ENCODE measurements at regions not wholly inside any gene's neighbourhood (a gene's known extent, or its start where the extent isn't known, plus 50 kb on each side); places are given as distances from the start of the nearest gene placed in this dataset.
"Not testable (repeated sequence)": the region's sequence is repeated elsewhere in the genome, so short reads cannot be mapped to it uniquely, and the experiment has no call there.

DNA sequence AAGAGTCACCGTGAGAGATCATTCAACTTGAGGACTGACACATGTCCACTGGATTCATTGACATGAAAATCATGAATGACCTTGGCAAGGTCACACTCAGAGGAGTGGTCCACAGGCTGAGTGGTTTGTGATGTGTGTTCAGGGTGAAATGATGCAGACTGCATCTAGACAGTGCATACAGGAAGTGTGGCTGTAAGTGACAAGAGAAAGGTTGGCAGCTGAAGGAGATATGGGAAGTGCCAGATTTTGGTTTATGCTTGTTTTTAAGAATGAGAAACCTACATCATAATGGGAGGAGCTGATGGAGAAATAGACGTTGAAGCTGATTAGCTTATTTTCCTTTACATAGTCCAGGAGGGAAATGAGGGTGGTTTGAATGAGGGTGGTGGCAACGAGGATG, 64.8 kb upstream of the VIPR2 start:
- DNase-seq (ENCODE audit: low spot score) = no peak
- H3K36me3 Mint-ChIP-seq (ENCODE audit: low read depth, unreplicated experiment) = peaks cover 14% of the 10 kb centered on the region
- no peak overlapping the region for H3K27ac Mint-ChIP-seq (ENCODE audit: unreplicated experiment)
- H3K4me1 Mint-ChIP-seq (ENCODE audit: unreplicated experiment) = no peaks in the 10 kb centered on the region
- TF ChIP-seq, protein P1, sequence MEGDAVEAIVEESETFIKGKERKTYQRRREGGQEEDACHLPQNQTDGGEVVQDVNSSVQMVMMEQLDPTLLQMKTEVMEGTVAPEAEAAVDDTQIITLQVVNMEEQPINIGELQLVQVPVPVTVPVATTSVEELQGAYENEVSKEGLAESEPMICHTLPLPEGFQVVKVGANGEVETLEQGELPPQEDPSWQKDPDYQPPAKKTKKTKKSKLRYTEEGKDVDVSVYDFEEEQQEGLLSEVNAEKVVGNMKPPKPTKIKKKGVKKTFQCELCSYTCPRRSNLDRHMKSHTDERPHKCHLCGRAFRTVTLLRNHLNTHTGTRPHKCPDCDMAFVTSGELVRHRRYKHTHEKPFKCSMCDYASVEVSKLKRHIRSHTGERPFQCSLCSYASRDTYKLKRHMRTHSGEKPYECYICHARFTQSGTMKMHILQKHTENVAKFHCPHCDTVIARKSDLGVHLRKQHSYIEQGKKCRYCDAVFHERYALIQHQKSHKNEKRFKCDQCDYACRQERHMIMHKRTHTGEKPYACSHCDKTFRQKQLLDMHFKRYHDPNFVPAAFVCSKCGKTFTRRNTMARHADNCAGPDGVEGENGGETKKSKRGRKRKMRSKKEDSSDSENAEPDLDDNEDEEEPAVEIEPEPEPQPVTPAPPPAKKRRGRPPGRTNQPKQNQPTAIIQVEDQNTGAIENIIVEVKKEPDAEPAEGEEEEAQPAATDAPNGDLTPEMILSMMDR (IDR thresholded peaks at IDR 0.05; ENCODE audit: unreplicated experiment) = no peak
- no peak overlapping the region for H3K4me3 Mint-ChIP-seq (ENCODE audit: unreplicated experiment)
- H3K27me3 Mint-ChIP-seq (ENCODE audit: unreplicated experiment) = peaks cover 7% of the 10 kb centered on the region
- peaks cover 31% of the 10 kb centered on the region for H3K9me3 Mint-ChIP-seq (ENCODE audit: unreplicated experiment)

DNA sequence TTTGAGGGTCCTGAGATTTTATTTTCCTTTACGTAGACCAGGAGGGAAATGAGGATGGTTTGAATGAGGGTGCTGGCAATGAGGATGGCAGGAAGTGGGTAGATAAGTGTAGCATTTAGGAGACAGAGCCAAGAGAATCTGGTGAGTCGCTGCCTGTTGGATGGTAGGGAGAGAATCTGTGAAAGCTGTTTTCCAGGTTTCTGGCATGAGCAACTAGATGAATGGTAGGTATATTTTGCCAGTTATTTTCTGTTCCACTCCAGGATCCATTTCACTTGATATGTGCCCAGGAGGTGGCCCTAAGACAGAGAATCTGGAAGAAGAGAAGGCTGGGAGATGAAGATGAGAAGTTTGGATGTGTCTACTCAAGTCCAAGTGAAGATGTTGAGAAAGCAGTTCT, 63.3 kb upstream of the VIPR2 start:
- peaks cover 7% of the 10 kb centered on the region for H3K27me3 Mint-ChIP-seq (ENCODE audit: unreplicated experiment)
- no peak overlapping the region for H3K4me3 Mint-ChIP-seq (ENCODE audit: unreplicated experiment)
- TF ChIP-seq, protein P1 (IDR thresholded peaks at IDR 0.05; ENCODE audit: unreplicated experiment) = no peak
- no peak overlapping the region for H3K27ac Mint-ChIP-seq (ENCODE audit: unreplicated experiment)
- peaks cover 17% of the 10 kb centered on the region for H3K36me3 Mint-ChIP-seq (ENCODE audit: low read depth, unreplicated experiment)
- peaks cover 26% of the 10 kb centered on the region for H3K9me3 Mint-ChIP-seq (ENCODE audit: unreplicated experiment)
- no peak for DNase-seq (ENCODE audit: low spot score)
- H3K4me1 Mint-ChIP-seq (ENCODE audit: unreplicated experiment) = no peaks in the 10 kb centered on the region

DNA sequence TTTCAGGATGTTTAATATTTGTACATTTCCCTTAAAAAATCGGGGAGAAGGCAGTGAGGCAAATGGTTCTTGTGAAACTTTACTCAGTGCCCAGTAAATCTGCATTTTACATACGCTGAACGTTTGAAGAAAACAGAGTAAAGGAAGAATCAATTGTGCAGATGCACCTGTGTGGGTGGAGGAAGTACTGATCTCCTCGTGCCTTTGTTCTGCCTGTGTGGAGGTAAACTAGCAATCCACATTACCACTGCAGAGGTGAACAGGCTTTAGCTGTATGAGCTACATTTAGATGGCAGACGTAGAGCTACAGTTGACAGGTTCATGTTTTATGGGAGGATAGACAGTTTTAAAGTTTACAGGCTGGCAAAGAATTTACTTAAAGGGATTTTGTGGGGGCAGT, 62.7 kb upstream of the VIPR2 start:
- Mint-ChIP-seq H3K27me3 (ENCODE audit: unreplicated experiment) (peaks cover 7% of the 10 kb centered on the region), H3K36me3 (ENCODE audit: low read depth, unreplicated experiment) (peaks cover 17% of the 10 kb centered on the region), H3K27ac (ENCODE audit: unreplicated experiment) (no peak overlapping the region), H3K9me3 (ENCODE audit: unreplicated experiment) (peaks cover 20% of the 10 kb centered on the region), H3K4me3 (ENCODE audit: unreplicated experiment) (no peak overlapping the region), H3K4me1 (ENCODE audit: unreplicated experiment) (no peaks in the 10 kb centered on the region)
- DNase-seq (ENCODE audit: low spot score) = no peak
- TF ChIP-seq, protein P1 (IDR thresholded peaks at IDR 0.05; ENCODE audit: unreplicated experiment) = no peak

DNA sequence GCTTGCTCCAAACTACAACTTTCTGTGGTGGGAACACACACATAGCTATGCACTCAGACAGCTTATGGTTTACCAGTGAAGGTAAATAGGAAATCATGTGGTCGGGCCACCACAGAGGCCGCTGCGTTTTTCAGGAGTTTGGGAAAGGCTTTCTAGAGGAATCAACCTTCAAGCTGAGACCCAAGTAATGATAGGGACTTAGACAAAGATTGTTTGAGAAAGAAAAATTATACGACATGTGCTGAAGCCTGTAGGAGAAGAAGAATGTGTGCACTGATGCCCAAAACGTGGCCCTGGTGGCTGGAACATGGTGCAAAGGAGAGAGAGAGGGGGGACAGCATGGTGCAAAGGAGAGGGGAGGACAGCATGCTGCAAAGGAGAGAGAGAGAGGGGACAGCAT, 61.2 kb upstream of the VIPR2 start:
- TF ChIP-seq, protein P1 (IDR thresholded peaks at IDR 0.05; ENCODE audit: unreplicated experiment) = no peak
- peaks cover 11% of the 10 kb centered on the region for H3K36me3 Mint-ChIP-seq (ENCODE audit: low read depth, unreplicated experiment)
- H3K9me3 Mint-ChIP-seq (ENCODE audit: unreplicated experiment) = peaks cover 7% of the 10 kb centered on the region
- H3K27me3 Mint-ChIP-seq (ENCODE audit: unreplicated experiment) = peaks cover 7% of the 10 kb centered on the region
- DNase-seq (ENCODE audit: low spot score) = no peak
- H3K4me3 Mint-ChIP-seq (ENCODE audit: unreplicated experiment) = no peak overlapping the region
- no peaks in the 10 kb centered on the region for H3K4me1 Mint-ChIP-seq (ENCODE audit: unreplicated experiment)
- peak overlapping the region; percentile 53 for H3K27ac Mint-ChIP-seq (ENCODE audit: unreplicated experiment)

DNA sequence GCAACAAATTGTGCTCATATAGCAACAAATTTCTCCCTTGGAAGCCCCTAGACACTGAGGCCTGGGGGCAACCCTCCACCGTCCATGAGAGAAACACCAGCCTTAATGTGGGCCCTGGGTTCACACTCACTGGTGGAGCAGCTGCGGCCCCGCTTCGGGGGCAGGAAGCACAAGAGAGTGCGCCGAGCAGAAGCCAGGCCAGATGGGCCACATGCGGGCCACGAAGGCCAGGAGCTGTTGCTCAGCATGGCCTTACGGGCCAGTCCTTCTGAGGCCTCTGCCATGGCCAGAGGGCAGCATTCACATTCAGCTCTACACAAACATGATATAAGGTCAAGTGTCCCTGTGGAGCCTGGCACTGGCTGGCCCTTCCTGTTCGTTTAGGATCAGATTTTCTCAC, 60.0 kb upstream of the VIPR2 start:
- Mint-ChIP-seq H3K9me3 (ENCODE audit: unreplicated experiment) (peaks cover 5% of the 10 kb centered on the region), H3K4me1 (ENCODE audit: unreplicated experiment) (no peaks in the 10 kb centered on the region), H3K27me3 (ENCODE audit: unreplicated experiment) (peaks cover 7% of the 10 kb centered on the region), H3K4me3 (ENCODE audit: unreplicated experiment) (no peak overlapping the region), H3K36me3 (ENCODE audit: low read depth, unreplicated experiment) (peaks cover 11% of the 10 kb centered on the region), H3K27ac (ENCODE audit: unreplicated experiment) (no peak overlapping the region)
- TF ChIP-seq, protein P1 (IDR thresholded peaks at IDR 0.05; ENCODE audit: unreplicated experiment) = no peak
- DNase-seq (ENCODE audit: low spot score) = no peak

DNA sequence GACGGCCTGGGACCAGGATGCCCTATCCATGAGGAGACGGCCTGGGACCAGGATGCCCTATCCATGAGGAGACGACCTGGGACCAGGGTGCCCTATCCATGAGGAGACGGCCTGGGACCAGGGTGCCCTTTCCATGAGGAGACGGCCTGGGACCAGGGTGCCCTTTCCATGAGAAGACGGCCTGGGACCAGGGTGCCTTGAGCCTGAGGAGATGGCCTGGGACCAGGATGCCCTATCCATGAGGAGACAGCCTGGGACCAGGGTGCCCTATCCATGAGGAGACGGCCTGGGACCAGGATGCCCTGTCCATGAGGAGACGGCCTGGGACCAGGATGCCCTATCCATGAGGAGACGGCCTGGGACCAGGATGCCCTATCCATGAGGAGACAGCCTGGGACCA, 58.6 kb upstream of the VIPR2 start:
- H3K27ac Mint-ChIP-seq (ENCODE audit: unreplicated experiment); H3K4me3 Mint-ChIP-seq (ENCODE audit: unreplicated experiment); DNase-seq (ENCODE audit: low spot score); H3K9me3 Mint-ChIP-seq (ENCODE audit: unreplicated experiment); H3K4me1 Mint-ChIP-seq (ENCODE audit: unreplicated experiment); H3K27me3 Mint-ChIP-seq (ENCODE audit: unreplicated experiment): not testable (repeated sequence)
- H3K36me3 Mint-ChIP-seq (ENCODE audit: low read depth, unreplicated experiment) = peaks cover 11% of the 10 kb centered on the region
